WTC11 (cell line): ENCODE measurements at regions not wholly inside any gene's neighbourhood (a gene's known extent, or its start where the extent isn't known, plus 50 kb on each side); places are given as distances from the start of the nearest gene placed in this dataset.

ENCODE experiments used
- ATF2 ChIP-seq: sonication (generic); formaldehyde crosslinking; IDR thresholded peaks from 2 replicates; pipeline ENCODE4 v1.8.1; 2022; ENCODE audit warnings: low read depth, missing genetic modification reagents, borderline replicate concordance
- ATF6 ChIP-seq: sonication (generic); formaldehyde crosslinking; IDR thresholded peaks from 2 replicates; pipeline ENCODE4 v1.8.1; 2023; ENCODE audit warnings: mild to moderate bottlenecking, missing genetic modification reagents
- CTCF ChIP-seq: fragments of 200-600 bp; IDR thresholded peaks from 2 replicates; pipeline ENCODE4 v1.8.0; 2022; ENCODE audit warnings: antibody characterized with exemption
- ESRRA ChIP-seq: sonication (generic); formaldehyde crosslinking; IDR thresholded peaks from 2 replicates; pipeline ENCODE4 v1.8.1; 2022; ENCODE audit warnings: mild to moderate bottlenecking, missing genetic modification reagents, borderline replicate concordance
- FOXJ3 ChIP-seq: sonication (generic); formaldehyde crosslinking; IDR thresholded peaks from 2 replicates; pipeline ENCODE4 v1.9.0; 2021; ENCODE audit warnings: missing genetic modification reagents, mild to moderate bottlenecking, borderline replicate concordance
- MYBL2 ChIP-seq: sonication (generic); formaldehyde crosslinking; IDR thresholded peaks from 2 replicates; pipeline ENCODE4 v1.8.1; 2023; ENCODE audit warnings: mild to moderate bottlenecking, moderate library complexity, missing genetic modification reagents
- NFYB ChIP-seq: sonication (generic); formaldehyde crosslinking; conservative IDR thresholded peaks from 2 replicates; pipeline ENCODE4 v1.8.0; 2022; ENCODE audit warnings: low read depth, missing genetic modification reagents
- TEAD4 ChIP-seq: sonication (generic); formaldehyde crosslinking; IDR thresholded peaks from 2 replicates; pipeline ENCODE4 v1.8.0; 2022; ENCODE audit warnings: mild to moderate bottlenecking, missing genetic modification reagents
- USF2 ChIP-seq: sonication (generic); formaldehyde crosslinking; IDR thresholded peaks from 2 replicates; pipeline ENCODE4 v1.8.1; 2023; ENCODE audit warnings: mild to moderate bottlenecking, missing genetic modification reagents, moderate library complexity

- TF ChIP-seq CTCF, result no peak
- no peak for TF ChIP-seq USF2
- no peak for TF ChIP-seq MYBL2 (CRISPR knock-in tag)
- TF ChIP-seq ATF6 (CRISPR knock-in tag), result no peak
- TF ChIP-seq NFYB, result no peak
- TF ChIP-seq ATF2 (CRISPR knock-in tag), result no peak
- no peak for TF ChIP-seq ESRRA (CRISPR knock-in tag)
- no peak for TF ChIP-seq FOXJ3
- no peak for TF ChIP-seq TEAD4 (CRISPR knock-in tag)
Observed at GRCh38 chr4:96099031-96099430, 259.1 kb downstream of the PDHA2 start.
